ENCODE measurements at regions not wholly inside any gene's neighbourhood (a gene's known extent, or its start where the extent isn't known, plus 50 kb on each side); places are given as distances from the start of the nearest gene placed in this dataset.

DNA sequence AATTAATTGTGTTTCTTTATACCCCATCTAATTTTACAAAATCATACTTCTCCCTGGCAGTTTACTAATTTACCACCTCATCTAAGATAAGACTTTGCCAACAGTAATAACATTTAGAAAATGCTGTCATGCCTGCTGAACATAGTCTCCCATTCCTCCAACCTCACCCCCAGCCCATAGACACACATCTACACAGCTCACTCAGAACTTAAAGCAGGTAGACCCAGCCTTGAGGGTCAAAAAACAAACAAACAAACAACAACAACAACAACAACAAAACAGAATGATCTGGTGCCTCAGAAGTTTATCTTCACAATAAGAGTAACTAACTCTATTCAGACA is 94.0 kb downstream of the ZC3H11B start:
- TF ChIP-seq ZNF8 (CRISPR knock-in tag; IDR thresholded peaks at IDR 0.05), result 0 out of 2 replicates have a peak, but pooled peaks have one; percentile 29
- TF ChIP-seq RARB (CRISPR knock-in tag; IDR thresholded peaks at IDR 0.05), result no peak
- ATAC-seq, result peak; percentile 69

DNA sequence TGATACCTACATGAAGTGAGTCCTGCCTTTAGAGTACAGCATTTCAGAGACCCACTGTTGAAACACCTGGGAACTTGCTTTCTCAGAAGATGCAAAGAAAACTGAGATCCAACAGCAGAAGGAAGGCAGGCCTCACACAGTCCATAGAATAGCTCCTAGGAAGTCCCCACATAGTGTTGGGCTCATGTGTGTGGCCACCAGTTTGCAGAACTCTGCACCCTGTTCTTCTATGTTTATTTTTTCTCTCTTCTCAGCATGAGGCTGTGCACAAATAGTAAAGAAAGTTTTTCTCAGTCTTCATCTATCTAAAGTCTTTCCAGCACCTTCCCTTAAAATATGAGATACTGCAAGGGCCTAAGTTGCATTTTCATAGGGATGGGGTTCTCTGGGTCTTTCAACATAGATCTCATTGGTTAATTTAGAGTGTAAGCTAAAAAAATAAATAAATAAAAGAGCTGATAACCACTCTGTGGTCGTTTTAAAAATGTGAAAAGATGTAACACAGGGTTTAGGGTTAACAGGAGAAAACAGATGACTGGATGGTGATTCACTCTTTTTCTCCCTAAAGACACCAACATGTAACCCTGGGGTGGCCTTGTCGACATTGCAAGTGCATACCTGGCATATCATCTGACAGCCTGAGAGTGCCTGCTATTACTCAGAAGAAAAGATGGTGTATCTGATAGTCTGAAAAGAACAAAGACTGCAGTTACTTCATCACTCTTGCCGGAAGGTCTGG is 94.6 kb downstream of the ZC3H11B start:
- peak; percentile 97 for ATAC-seq
- TF ChIP-seq CSDC2 (CRISPR knock-in tag; IDR thresholded peaks at IDR 0.05), result no peak
- TF ChIP-seq ZFP3 (CRISPR knock-in tag; IDR thresholded peaks at IDR 0.05), result no peak; the same call in 1 of the 2 replicates
- TF ChIP-seq SNAI2 (CRISPR knock-in tag; IDR thresholded peaks at IDR 0.05), result no peak; the same call in 1 of the 2 replicates
- no peak for TF ChIP-seq PPARA (CRISPR knock-in tag; IDR thresholded peaks at IDR 0.05; ENCODE audit: borderline replicate concordance)
- TF ChIP-seq ESRRG (CRISPR knock-in tag; IDR thresholded peaks at IDR 0.05), result no peak; the same call in 1 of the 2 replicates
- TF ChIP-seq OSR1 (CRISPR knock-in tag; IDR thresholded peaks at IDR 0.05), result 0 out of 2 replicates have a peak, but pooled peaks have one; percentile 28
- TF ChIP-seq TOX (CRISPR knock-in tag; IDR thresholded peaks at IDR 0.05; ENCODE audit: borderline replicate concordance), result peak; percentile 94
- TF ChIP-seq, protein P1, sequence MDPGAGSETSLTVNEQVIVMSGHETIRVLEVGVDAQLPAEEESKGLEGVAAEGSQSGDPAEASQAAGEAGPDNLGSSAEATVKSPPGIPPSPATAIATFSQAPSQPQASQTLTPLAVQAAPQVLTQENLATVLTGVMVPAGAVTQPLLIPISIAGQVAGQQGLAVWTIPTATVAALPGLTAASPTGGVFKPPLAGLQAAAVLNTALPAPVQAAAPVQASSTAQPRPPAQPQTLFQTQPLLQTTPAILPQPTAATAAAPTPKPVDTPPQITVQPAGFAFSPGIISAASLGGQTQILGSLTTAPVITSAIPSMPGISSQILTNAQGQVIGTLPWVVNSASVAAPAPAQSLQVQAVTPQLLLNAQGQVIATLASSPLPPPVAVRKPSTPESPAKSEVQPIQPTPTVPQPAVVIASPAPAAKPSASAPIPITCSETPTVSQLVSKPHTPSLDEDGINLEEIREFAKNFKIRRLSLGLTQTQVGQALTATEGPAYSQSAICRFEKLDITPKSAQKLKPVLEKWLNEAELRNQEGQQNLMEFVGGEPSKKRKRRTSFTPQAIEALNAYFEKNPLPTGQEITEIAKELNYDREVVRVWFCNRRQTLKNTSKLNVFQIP (CRISPR knock-in tag; IDR thresholded peaks at IDR 0.05; ENCODE audit: borderline replicate concordance, low read depth), result peak; percentile 97
- TF ChIP-seq TCF4 (CRISPR knock-in tag; IDR thresholded peaks at IDR 0.05; ENCODE audit: borderline replicate concordance), result peak; percentile 97; the same call in 1 of the 2 replicates
- peak; percentile 99 for TF ChIP-seq ISL1 (CRISPR knock-in tag; IDR thresholded peaks at IDR 0.05)
- TF ChIP-seq ZNF8 (CRISPR knock-in tag; IDR thresholded peaks at IDR 0.05), result no peak; the same call in 1 of the 2 replicates
- TF ChIP-seq ZNF565 (CRISPR knock-in tag; conservative IDR thresholded peaks at IDR 0.05; ENCODE audit: low read depth), result no peak
- peak; percentile 96 for TF ChIP-seq GLIS3 (CRISPR knock-in tag; IDR thresholded peaks at IDR 0.05)
- TF ChIP-seq ARNTL (CRISPR knock-in tag; IDR thresholded peaks at IDR 0.05; ENCODE audit: borderline replicate concordance, low read depth), result no peak
- TF ChIP-seq ZNF70 (CRISPR knock-in tag; IDR thresholded peaks at IDR 0.05), result no peak
- TF ChIP-seq BACH2 (CRISPR knock-in tag; IDR thresholded peaks at IDR 0.05; ENCODE audit: borderline replicate concordance), result no peak
- TF ChIP-seq, protein P2, sequence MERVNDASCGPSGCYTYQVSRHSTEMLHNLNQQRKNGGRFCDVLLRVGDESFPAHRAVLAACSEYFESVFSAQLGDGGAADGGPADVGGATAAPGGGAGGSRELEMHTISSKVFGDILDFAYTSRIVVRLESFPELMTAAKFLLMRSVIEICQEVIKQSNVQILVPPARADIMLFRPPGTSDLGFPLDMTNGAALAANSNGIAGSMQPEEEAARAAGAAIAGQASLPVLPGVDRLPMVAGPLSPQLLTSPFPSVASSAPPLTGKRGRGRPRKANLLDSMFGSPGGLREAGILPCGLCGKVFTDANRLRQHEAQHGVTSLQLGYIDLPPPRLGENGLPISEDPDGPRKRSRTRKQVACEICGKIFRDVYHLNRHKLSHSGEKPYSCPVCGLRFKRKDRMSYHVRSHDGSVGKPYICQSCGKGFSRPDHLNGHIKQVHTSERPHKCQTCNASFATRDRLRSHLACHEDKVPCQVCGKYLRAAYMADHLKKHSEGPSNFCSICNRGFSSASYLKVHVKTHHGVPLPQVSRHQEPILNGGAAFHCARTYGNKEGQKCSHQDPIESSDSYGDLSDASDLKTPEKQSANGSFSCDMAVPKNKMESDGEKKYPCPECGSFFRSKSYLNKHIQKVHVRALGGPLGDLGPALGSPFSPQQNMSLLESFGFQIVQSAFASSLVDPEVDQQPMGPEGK (CRISPR knock-in tag; IDR thresholded peaks at IDR 0.05; ENCODE audit: borderline replicate concordance), result peak; percentile 98
- TF ChIP-seq, protein P3, sequence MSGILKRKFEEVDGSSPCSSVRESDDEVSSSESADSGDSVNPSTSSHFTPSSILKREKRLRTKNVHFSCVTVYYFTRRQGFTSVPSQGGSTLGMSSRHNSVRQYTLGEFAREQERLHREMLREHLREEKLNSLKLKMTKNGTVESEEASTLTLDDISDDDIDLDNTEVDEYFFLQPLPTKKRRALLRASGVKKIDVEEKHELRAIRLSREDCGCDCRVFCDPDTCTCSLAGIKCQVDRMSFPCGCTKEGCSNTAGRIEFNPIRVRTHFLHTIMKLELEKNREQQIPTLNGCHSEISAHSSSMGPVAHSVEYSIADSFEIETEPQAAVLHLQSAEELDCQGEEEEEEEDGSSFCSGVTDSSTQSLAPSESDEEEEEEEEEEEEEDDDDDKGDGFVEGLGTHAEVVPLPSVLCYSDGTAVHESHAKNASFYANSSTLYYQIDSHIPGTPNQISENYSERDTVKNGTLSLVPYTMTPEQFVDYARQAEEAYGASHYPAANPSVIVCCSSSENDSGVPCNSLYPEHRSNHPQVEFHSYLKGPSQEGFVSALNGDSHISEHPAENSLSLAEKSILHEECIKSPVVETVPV (CRISPR knock-in tag; IDR thresholded peaks at IDR 0.05), result no peak; the same call in 1 of the 2 replicates
- TF ChIP-seq ZC3H10 (CRISPR knock-in tag; IDR thresholded peaks at IDR 0.05), result peak; percentile 86; the same call in 1 of the 2 replicates
- TF ChIP-seq ZFP30 (CRISPR knock-in tag; IDR thresholded peaks at IDR 0.05), result no peak
- peak; percentile 71; the same call in 1 of the 2 replicates for TF ChIP-seq RARB (CRISPR knock-in tag; IDR thresholded peaks at IDR 0.05)
- TF ChIP-seq, protein P4, sequence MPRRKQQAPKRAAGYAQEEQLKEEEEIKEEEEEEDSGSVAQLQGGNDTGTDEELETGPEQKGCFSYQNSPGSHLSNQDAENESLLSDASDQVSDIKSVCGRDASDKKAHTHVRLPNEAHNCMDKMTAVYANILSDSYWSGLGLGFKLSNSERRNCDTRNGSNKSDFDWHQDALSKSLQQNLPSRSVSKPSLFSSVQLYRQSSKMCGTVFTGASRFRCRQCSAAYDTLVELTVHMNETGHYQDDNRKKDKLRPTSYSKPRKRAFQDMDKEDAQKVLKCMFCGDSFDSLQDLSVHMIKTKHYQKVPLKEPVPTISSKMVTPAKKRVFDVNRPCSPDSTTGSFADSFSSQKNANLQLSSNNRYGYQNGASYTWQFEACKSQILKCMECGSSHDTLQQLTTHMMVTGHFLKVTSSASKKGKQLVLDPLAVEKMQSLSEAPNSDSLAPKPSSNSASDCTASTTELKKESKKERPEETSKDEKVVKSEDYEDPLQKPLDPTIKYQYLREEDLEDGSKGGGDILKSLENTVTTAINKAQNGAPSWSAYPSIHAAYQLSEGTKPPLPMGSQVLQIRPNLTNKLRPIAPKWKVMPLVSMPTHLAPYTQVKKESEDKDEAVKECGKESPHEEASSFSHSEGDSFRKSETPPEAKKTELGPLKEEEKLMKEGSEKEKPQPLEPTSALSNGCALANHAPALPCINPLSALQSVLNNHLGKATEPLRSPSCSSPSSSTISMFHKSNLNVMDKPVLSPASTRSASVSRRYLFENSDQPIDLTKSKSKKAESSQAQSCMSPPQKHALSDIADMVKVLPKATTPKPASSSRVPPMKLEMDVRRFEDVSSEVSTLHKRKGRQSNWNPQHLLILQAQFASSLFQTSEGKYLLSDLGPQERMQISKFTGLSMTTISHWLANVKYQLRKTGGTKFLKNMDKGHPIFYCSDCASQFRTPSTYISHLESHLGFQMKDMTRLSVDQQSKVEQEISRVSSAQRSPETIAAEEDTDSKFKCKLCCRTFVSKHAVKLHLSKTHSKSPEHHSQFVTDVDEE (CRISPR knock-in tag; IDR thresholded peaks at IDR 0.05), result 0 out of 2 replicates have a peak, but pooled peaks have one; percentile 56
- TF ChIP-seq, protein P5, sequence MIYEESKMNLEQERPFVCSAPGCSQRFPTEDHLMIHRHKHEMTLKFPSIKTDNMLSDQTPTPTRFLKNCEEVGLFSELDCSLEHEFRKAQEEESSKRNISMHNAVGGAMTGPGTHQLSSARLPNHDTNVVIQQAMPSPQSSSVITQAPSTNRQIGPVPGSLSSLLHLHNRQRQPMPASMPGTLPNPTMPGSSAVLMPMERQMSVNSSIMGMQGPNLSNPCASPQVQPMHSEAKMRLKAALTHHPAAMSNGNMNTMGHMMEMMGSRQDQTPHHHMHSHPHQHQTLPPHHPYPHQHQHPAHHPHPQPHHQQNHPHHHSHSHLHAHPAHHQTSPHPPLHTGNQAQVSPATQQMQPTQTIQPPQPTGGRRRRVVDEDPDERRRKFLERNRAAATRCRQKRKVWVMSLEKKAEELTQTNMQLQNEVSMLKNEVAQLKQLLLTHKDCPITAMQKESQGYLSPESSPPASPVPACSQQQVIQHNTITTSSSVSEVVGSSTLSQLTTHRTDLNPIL (CRISPR knock-in tag; IDR thresholded peaks at IDR 0.05; ENCODE audit: low read depth), result no peak
